KBM-7 (cell line): ENCODE measurements at regions not wholly inside any gene's neighbourhood (a gene's known extent, or its start where the extent isn't known, plus 50 kb on each side); places are given as distances from the start of the nearest gene placed in this dataset.
"Not testable (repeated sequence)": the region's sequence is repeated elsewhere in the genome, so short reads cannot be mapped to it uniquely, and the experiment has no call there.

Experiments used
- DNase-seq: peaks from one replicate; pipeline ENCODE4 v3.0.0-alpha.2; 2015
- in situ Hi-C: fragments of 300-500 bp; cut with MboI; formaldehyde crosslinking; loops from 2 replicates; pipeline ENCODE4 v1.14.3; 2020; ENCODE audit warnings: low sequenced_read_pairs, low pct_unique_long_range_greater_than_20kb, mixed read lengths

DNA sequence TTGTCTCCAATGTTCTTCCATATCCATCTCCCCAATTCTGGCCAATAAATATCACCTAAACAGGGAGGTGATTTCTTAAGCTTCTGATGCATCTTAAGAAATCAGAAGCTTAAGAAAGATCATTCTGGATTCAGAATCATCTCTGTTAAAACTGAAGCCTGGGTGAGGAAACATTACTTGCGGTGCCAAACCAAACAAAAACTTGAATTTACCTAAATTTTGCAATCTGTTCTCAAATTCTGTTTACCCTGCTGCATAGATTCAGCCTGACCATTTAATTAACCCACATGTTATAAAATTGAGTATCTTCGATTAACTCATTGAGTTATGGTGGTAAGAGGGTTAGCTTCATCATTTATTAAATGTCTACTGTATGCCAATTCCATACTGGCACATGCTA, 204.4 kb upstream of the ZNF385D start:
- no peak for DNase-seq
- in situ Hi-C loops, result no loop called here

DNA sequence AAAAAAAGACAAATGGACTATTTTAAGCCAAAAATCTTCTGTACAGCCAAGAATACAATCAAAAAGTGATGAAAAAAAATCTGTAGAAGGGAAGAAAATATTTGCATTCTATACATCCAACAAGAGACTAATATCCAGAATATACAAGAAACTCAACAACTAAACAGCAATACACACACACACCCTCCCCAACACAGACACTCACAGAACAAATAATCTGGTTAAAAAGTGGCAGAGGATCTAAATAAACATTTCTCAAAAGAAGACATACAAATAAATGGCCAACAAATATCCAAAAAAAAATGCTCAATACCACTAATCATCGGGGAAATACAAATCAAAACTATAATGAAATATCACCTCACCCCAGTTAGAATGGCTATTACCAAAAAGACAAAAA, 209.0 kb upstream of the ZNF385D start:
- DNase-seq, result no peak
- in situ Hi-C loops, result no loop called here

DNA sequence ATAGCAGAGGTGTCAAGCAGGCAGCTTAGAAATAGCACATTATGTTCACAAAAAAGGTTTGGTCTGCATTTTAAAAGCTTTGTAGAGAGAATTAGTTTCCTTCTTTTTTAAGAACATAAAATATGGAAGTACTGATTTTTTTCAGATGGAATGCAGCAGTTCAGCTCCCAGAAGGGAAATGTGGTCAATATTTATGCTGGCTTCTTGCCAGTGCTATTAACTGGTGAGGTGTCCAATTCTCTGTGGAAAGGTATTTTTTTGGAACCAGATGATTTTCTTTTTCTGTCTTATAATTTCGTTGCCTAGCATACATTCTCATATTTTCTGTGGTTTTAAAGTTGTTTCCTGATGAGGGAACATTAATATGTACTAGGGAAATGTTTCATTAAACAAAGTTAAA, 211.4 kb upstream of the ZNF385D start:
- in situ Hi-C loops, result no loop called here
- DNase-seq, result no peak

DNA sequence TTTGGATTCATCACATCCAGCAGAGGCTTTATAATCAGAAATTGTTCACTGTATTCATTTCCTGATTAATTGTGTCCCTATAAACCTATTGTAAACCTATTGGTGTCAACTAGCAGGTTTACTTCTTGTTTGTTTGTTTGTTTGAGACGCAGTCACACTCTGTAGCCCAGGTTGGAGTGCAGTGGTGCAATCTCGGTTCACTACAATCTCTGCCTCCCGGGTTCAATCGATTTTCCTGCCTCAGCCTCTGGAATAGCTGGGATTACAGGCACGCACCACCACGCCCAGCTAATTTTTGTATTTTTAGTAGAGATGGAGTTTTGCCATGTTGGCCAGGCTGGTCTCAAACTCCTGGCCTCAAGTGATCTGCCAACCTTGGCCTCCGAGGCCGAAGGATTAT, 215.4 kb upstream of the ZNF385D start:
- in situ Hi-C loops, result not testable (repeated sequence)

DNA sequence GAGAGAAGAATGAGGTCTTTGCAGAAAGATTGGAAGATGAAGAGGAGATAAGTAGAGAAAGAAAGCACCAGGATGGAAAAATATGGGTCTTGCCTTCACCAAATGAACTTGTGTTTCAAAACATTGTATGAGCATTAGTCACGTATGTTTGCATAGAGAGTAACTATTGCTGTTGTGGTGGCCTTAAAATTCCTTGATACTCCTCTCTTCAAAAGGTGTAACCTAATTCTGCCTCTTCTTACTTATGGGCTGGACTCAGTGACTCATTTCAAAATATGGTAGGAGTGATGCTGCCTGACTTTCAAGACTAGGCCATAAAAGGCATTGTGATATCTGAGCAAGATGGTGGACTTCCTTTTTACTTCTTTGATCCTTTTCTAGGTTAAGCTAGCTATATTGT, 228.7 kb upstream of the ZNF385D start:
- in situ Hi-C loops, result no loop called here
- DNase-seq, result no peak

More for the DNA sequence above, 215.4 kb upstream of the ZNF385D start:
- DNase-seq, result not testable (repeated sequence)

DNA sequence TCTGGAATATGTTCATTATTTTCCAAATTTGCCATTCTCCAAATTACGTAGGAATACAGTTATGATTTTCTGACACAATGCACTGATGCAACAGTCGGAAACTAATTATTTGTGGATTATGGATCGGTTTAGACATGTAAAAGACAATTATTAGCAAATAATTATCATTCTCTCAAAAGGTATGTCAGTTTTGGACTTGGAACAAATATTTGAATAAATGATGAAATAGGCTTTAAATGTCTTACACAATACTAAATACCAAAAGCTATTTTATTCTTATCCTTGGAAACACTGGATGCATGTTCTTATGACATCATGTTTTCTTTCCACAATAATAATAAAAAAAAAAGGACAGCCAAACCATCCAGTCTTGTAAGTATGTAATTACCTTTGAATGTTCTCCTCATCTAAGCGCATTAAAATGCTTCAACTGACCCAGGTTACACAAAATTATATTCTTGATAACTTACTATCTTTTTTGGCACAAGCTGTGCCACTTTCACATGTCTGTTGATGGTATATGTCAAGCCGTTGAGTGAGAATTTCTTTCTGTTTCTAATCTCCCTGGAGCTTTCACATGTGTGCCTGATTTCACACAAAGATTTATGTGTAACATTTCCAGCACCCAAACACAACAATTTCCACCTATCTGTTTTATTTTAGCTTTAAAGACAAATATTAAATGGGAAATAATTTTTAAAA, 238.5 kb upstream of the ZNF385D start:
- in situ Hi-C loops, result no loop called here
- DNase-seq, result no peak

DNA sequence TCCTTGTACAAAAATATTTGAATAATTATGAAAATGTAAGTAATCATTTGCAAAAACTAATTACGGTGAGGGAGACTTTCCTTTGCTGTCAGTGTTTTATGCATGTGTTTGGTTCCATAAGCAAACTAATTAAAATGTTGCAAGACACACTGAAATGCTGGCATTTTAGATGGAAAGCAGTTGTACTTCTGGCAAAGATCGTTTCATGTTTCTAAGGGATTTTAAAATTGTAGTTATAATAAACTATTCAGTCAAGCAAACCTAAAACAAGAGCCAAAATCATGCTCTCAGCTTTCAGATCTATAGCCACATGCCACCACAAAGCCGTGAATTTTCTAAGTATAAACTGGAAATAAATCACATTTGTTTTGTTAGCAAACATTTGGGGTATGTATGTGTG, 240.1 kb upstream of the ZNF385D start:
- no peak for DNase-seq
- in situ Hi-C loops, result no loop called here

DNA sequence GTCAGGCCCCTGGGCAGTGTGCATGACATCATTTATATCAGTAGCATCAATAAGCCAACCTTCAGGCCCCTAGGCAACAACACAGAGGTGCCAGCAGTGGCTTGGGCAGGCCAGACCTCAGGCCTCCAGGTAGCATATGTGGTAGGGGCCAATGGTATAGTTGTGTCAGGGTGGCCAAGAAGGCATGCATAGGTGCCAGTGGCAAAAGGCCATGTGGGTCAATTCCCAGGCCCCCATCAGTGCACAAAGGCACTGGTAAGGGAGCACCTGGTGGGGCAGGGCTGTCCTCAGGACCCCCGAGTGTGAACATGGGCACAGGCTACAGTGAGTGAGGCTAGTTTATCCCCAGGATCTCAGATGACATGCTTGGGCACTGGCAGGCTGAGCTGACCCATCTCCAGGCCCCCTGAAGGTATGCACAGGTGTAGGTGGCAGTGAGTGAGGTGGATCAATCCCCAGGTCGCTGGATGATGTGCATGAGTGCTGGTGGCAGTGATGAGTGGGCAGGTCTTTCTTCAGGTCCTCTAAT, 244.1 kb upstream of the ZNF385D start:
- in situ Hi-C loops, result no loop called here
- DNase-seq, result no peak

DNA sequence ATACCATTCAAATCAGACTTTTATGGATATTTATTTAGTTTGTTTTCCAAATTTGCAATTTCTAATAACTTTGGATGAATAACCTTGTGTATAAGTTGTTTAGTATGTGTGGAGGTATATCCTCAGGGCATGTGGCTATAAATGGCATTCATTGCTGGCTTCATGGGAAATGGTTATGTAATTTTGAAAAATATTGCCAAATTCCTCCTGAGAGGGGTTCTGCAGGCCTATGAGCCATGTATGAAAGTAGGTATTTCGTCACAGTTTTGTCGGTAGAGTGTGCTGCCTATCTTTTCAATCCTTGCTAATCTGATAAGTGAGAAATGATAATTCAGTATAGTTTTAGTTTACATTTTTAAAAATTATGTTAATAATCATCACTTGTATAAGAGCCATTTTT, 256.4 kb upstream of the ZNF385D start:
- DNase-seq, result no peak
- in situ Hi-C loops, result no loop called here

DNA sequence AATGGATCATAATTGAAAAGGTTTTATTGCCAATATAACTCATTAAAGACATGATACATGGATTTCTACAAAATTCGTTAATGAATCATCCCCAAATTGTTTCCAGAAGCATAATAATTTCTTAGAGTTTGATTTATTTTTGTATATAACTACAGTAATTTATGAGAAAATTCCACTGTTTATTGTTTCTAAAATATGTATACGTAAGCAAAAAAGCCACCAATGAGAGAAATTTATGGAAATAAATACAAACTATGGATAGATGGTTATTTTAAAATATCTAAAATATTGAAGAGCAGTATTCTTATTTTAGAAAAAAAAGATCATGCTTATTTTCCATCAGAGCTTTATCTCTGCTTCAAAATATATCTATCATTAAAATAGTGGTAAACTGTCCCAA, 260.0 kb upstream of the ZNF385D start:
- in situ Hi-C loops, result no loop called here
- DNase-seq, result no peak

DNA sequence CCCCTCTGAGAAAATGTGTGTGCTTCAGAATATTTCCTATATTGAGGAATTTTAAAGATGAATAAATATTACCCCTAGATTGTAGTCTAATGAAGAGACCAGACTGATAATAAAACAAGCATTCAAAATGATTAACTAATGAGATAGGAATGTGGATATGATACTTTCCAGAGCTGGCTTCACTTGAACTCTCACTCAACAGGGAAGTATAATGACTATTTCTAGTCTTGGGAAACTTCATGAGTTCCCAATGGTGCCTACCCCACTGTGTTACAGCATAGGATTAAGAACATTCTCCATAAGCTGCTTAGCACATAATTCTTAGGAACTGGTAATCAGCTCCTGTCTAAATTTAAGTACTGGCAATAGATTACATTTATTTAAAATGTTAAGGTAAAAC, 261.5 kb upstream of the ZNF385D start:
- no peak for DNase-seq
- in situ Hi-C loops, result no loop called here

DNA sequence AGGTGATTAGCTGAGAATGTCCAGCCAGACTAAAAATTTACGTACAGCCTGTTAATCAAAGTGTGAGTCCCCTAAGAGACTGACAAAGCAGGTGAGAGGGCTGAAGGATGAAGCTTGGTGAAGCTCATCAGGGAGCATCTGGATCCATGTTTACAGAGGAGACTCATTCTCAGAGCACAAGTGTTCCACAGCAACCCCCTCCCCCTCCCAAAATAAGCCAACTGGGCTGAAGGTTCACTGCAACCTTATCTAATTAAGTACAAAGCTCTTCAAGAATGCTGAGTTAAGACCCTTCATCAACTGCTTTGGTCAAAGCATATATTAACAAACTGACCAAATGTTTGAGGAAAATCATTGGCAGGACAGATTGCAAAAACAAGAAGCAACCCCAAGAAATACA, 262.6 kb upstream of the ZNF385D start:
- in situ Hi-C loops, result no loop called here
- DNase-seq, result no peak

DNA sequence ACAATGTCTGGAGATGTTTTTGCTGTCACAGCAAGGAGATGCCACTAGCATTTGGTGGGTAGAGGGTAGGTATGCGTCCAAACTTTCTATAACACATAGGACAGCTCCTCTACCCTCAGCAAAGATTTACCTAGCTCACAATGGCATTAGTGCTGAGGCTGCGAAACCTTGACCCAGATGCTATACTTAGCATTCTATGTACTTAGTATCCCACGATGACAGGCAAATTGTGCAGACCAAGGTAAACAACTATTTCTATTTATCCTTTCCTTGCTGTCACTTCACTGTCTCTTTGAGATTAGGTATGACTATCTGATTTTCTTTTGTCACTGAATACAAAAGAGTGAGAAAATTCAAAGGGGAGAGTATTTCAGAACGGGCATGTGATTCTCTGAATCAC, 265.2 kb upstream of the ZNF385D start:
- no peak for DNase-seq
- in situ Hi-C loops, result no loop called here

DNA sequence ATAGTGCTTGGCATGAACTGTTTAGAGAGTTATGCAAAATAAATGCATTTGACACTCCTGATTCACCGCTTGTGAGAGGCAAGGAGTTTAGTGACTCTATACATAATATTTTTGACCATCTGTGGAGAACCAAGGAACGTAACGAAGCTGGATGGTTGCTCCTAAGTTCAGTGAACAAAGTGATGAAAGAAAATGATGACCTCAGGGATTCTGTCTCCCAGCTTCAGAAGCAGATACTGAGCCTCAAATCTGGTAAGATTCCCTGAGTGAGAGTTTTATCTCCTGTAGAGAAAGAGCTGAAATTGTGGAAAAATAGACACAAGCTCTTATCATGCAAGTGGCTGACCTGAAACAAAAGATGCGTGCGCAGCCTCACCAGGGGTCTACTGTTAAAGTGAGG, 273.6 kb upstream of the ZNF385D start:
- in situ Hi-C loops, DNase-seq: not testable (repeated sequence)

DNA sequence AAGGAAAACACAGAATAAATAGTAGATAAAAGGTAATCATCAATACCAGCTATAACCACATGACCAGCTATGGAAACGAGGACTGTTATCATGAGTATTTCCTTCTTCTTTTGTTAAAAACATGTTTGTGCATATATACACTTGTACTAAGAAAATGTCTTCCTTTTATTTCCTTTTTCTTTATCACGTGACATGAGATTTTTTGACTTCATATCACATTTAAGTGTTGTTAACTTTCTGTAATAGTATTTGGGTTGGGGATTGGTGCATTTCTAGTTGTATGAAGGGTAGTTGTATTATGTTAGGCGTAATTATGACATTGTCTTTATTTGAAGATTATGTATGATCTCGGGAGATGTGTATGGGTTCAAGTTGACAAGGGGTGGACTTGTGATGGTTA, 278.5 kb upstream of the ZNF385D start:
- in situ Hi-C loops, result no loop called here
- DNase-seq, result no peak

DNA sequence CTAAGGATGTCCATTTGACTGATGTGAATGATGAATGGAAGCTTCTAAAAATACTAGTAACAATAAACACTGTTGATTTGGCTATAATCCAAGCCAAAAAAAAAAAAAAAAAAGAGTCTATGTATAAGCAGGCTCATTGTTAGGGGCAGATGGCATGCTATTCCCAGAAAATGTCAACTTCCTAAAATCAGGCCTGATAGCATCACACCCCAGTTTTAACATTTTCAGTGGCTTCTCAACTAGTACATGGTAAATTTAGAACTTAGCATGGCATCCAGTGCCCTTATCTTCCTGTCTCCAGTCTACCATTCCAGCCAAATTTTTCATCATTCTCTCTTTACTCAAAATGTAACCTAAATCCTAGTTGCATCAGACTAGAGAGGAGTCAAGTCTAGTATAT, 288.2 kb upstream of the ZNF385D start:
- in situ Hi-C loops, result no loop called here
- no peak for DNase-seq

DNA sequence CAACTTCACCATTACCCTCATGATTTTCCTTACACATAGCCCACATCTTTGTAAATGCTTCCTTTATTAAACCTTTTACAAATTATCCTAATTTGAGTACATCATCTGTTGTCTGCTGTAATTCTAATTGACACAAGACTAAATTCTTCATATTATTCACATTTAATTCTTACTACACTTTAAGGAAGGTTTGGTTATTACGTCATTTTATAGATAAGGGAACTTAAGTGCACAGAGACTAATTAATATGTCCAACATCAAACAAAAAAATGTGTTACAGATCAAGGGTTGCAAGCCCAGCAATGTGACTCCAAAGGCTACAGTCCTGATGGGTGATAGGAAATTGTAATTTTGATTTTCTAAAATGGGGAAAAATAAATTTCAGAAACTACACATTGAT, 289.1 kb upstream of the ZNF385D start:
- in situ Hi-C loops, result no loop called here
- no peak for DNase-seq

DNA sequence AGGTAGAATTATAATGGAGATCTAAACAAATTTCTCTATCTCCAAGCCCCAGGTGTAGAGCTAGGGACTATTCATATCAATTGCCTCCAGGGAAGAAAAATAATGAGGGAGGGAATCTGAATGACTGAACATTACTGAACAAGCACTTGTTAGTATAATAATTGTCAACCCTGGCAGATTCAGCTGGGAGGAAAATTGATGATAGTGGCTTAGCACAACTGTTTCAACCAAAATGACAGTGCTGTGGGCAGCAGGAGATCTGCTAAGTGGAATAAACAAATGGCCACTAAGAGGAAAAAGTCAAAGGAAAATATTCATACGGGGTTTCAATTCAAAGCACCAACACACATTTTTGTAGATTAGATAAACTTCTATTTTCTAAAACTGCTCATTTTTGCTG, 294.9 kb upstream of the ZNF385D start:
- in situ Hi-C loops, result no loop called here
- DNase-seq, result no peak

DNA sequence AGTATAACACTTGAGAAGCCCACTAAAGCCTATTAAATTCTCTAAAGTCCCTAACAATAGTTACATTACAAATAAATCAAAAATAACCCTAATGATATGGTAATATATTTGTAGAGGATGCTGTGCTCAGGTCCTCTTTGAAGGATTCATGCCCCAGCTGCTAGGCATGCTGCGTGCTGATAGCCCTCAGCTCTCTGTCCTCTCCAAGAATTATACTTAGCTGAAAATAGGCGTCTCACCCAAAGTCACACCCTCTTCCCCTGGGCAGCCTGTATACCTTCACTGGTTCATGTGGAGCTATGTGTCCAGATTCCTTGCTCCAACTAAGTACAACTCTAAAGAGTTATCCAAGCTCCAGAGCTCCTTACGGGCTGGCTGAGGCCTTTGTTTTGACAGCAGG, 312.5 kb upstream of the ZNF385D start:
- DNase-seq, result no peak
- in situ Hi-C loops, result no loop called here

DNA sequence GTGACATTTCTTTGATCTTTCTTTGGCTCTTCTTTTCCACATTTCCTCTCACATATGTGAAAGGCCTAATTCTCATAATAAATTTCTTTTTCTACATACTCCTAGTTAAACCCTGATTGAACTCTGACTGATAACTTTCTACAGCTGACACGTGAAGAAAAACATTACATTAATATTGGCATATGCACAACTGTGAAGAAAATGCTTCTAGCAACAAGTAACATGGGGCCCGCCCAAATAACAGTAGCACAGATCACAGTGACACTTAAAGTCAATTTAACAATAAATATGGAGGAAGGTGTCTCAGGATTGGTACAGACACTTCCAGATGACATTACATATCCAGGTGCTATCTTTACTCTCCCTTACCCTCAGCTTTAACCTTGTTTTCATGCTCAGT, 317.6 kb upstream of the ZNF385D start:
- in situ Hi-C loops, result no loop called here
- DNase-seq, result no peak

DNA sequence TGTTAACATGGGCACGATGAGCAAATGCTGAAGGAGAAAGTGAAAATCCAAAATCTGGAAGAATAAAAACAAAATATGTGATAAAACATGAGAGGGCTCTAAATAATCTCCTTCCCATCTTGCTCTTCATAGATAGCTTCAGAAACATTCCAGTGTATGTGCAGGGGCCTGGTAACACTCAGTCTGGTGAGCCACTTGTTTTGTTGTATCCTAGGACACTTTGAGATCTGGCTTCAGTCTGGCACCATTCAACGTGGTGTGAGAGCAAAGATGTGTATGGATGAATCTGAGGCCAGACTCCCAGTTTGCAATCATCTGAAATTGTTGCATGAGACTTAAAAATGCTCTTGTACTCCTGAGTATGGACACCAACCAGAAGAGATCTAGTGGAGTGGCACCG, 337.2 kb upstream of the ZNF385D start:
- in situ Hi-C loops, result no loop called here

More for the DNA sequence above, 337.2 kb upstream of the ZNF385D start:
- no peak for DNase-seq
